Liver (tissue), 8 donors: ENCODE measurements at regions not wholly inside any gene's neighbourhood (a gene's known extent, or its start where the extent isn't known, plus 50 kb on each side); places are given as distances from the start of the nearest gene placed in this dataset.

Experiments
- DNase-seq: peaks from one replicate; pipeline ENCODE4 v3.0.0-alpha.2; 2017; ENCODE audit warnings: low spot score
- H3K27ac ChIP-seq, 2 donors: one replicate each; pipeline ENCODE4 v1.7.0; 2013; ENCODE audit warnings: inconsistent platforms in 2 of 2, low read length in 2 of 2, control low read depth in 1 of 2, low read depth in 1 of 2, mild to moderate bottlenecking in 1 of 2
- H3K27me3 ChIP-seq, 4 donors: one replicate each; pipeline versions ENCODE4 v1.6.1 to v1.7.0; 2013; ENCODE audit warnings: low read length in 3 of 4, inconsistent platforms in 1 of 4, mild to moderate bottlenecking in 1 of 4, moderate library complexity in 1 of 4; ENCODE audit not compliant: control insufficient read depth in 4 of 4, insufficient read depth in 4 of 4
- H3K36me3 ChIP-seq, 4 donors: one replicate each; pipeline versions ENCODE4 v1.6.1 to v1.7.0; 2013; ENCODE audit warnings: low read length in 3 of 4, mild to moderate bottlenecking in 3 of 4, low read depth in 1 of 4, moderate library complexity in 1 of 4; ENCODE audit not compliant: control insufficient read depth in 4 of 4, insufficient read depth in 3 of 4
- H3K4me1 ChIP-seq, 4 donors: one replicate each; pipeline versions ENCODE4 v1.6.1 to v1.7.0; 2013; ENCODE audit warnings: low read length in 3 of 4, mild to moderate bottlenecking in 3 of 4, moderate library complexity in 1 of 4; ENCODE audit not compliant: control insufficient read depth in 4 of 4, insufficient read depth in 4 of 4
- H3K4me3 ChIP-seq, 3 donors: one replicate each; pipeline versions ENCODE4 v1.6.1 to v1.7.0; 2013; ENCODE audit warnings: low read length in 3 of 3, control low read depth in 1 of 3, low read depth in 1 of 3, mild to moderate bottlenecking in 1 of 3
- H3K9ac ChIP-seq, 2 donors: one replicate each; pipeline ENCODE4 v1.7.0; 2013; ENCODE audit warnings: low read length in 2 of 2, mild to moderate bottlenecking in 2 of 2, moderate library complexity in 2 of 2, control low read depth in 1 of 2, low read depth in 1 of 2
- H3K9me3 ChIP-seq, 4 donors: one replicate each; pipeline versions ENCODE4 v1.6.1 to v1.7.0; 2013; ENCODE audit warnings: low read length in 3 of 4; ENCODE audit not compliant: control insufficient read depth in 4 of 4
- FOXA1 ChIP-seq: IDR thresholded peaks from 2 replicates; pipeline ENCODE4 v1.6.1; 2016; ENCODE audit warnings: antibody characterized with exemption
- FOXA2 ChIP-seq: IDR thresholded peaks from 2 replicates; pipeline ENCODE4 v1.6.1; 2016; ENCODE audit warnings: antibody characterized with exemption
- HNF4A ChIP-seq, 2 donors: conservative IDR thresholded peaks; 2 replicates each; pipeline ENCODE4 v1.6.1; 2016; ENCODE audit warnings: antibody characterized with exemption in 2 of 2, mild to moderate bottlenecking in 2 of 2
- HNF4G ChIP-seq: IDR thresholded peaks from 2 replicates; pipeline ENCODE4 v1.6.1; 2016; ENCODE audit warnings: antibody characterized with exemption
- MAX ChIP-seq: IDR thresholded peaks from 2 replicates; pipeline ENCODE4 v1.6.1; 2016; ENCODE audit warnings: antibody characterized with exemption
- NR2F2 ChIP-seq: IDR thresholded peaks from 2 replicates; pipeline ENCODE4 v1.6.1; 2016; ENCODE audit warnings: antibody characterized with exemption
- RAD21 ChIP-seq, 2 donors: IDR thresholded peaks; 2 replicates each; pipeline ENCODE4 v1.6.1; 2016; ENCODE audit warnings: antibody characterized with exemption in 2 of 2, mild to moderate bottlenecking in 2 of 2
- RXRA ChIP-seq, 2 donors: IDR thresholded peaks; 2 replicates each; pipeline ENCODE4 v1.6.1; 2017 to 2018; ENCODE audit warnings: antibody characterized with exemption in 2 of 2, mild to moderate bottlenecking in 1 of 2
- TAF1 ChIP-seq: conservative IDR thresholded peaks from 2 replicates; pipeline ENCODE4 v1.6.1; 2016; ENCODE audit warnings: antibody characterized with exemption, mild to moderate bottlenecking
- YY1 ChIP-seq: IDR thresholded peaks from 2 replicates; pipeline ENCODE4 v1.6.1; 2016; ENCODE audit warnings: antibody characterized with exemption, mild to moderate bottlenecking
- WGBS: extraction: QIAGEN DNeasy Blood & Tissue Kit; methylation state at CpG from one replicate; pipeline ENCODE4 v1.1.7; 2013; 5-methylcytosine and 5-hydroxymethylcytosine counted together
- TF ChIP-seq, protein P1 (sequence below): fragments of 150-350 bp; IDR thresholded peaks from 2 replicates; pipeline ENCODE4 v1.5.1; 2017; ENCODE audit warnings: improper control_type of control experiment, low read depth, low read length; ENCODE audit not compliant: missing input control
- TF ChIP-seq, protein P2 (sequence below): IDR thresholded peaks from 2 replicates; pipeline ENCODE4 v1.6.1; 2016; ENCODE audit warnings: antibody characterized with exemption
- TF ChIP-seq, protein P3 (sequence below): IDR thresholded peaks from 2 replicates; pipeline ENCODE4 v1.6.1; 2016; ENCODE audit warnings: antibody characterized with exemption, mild to moderate bottlenecking
- TF ChIP-seq, protein P4 (sequence below): IDR thresholded peaks from 2 replicates; pipeline ENCODE4 v1.6.1; 2016; ENCODE audit warnings: antibody characterized with exemption
- donor health status: healthy.
- donor health status: healthy.
- donor health status: healthy.
- donor health status: healthy.
- donor health status: healthy.

DNA sequence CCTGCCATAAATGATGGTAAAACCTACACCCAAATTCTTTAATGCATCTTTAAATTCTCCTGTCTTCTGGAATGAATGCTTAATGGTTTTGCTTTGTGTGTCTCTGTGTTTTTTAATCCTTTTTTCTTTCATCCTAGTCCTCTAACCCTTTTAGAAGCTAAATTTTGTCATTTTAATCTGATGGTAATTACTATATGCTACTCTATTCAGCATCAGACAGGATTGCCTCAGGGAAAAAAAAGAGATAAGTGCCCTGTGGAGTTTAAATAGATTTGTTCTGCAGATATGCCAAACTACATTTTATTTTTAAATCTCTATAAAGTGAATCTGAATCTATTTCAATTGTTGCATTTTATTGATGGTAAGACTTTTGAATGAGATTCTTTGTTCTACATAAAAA lies 966.8 kb downstream of the NSUN3 start:
- TF ChIP-seq RXRA (IDR thresholded peaks at IDR 0.05): no peak
- no peak for TF ChIP-seq FOXA1
- no peak for TF ChIP-seq TAF1
- TF ChIP-seq RAD21 (IDR thresholded peaks at IDR 0.05): no peak
- TF ChIP-seq, protein P1, sequence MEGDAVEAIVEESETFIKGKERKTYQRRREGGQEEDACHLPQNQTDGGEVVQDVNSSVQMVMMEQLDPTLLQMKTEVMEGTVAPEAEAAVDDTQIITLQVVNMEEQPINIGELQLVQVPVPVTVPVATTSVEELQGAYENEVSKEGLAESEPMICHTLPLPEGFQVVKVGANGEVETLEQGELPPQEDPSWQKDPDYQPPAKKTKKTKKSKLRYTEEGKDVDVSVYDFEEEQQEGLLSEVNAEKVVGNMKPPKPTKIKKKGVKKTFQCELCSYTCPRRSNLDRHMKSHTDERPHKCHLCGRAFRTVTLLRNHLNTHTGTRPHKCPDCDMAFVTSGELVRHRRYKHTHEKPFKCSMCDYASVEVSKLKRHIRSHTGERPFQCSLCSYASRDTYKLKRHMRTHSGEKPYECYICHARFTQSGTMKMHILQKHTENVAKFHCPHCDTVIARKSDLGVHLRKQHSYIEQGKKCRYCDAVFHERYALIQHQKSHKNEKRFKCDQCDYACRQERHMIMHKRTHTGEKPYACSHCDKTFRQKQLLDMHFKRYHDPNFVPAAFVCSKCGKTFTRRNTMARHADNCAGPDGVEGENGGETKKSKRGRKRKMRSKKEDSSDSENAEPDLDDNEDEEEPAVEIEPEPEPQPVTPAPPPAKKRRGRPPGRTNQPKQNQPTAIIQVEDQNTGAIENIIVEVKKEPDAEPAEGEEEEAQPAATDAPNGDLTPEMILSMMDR: no peak
- Histone ChIP-seq H3K9ac (no peak overlapping the region), H3K4me3 (no peak overlapping the region), H3K4me1 (no peaks in the 10 kb centered on the region), H3K27me3 (no peaks in the 10 kb centered on the region), H3K27ac (no peak overlapping the region), H3K36me3 (no peaks in the 10 kb centered on the region), H3K9me3 (no peaks in the 10 kb centered on the region)
- no peak for DNase-seq

- 28% methylated on average over 2 of the region's 2 CpGs for WGBS
- Histone ChIP-seq H3K27ac (no peak overlapping the region), H3K36me3 (no peaks in the 10 kb centered on the region), H3K9ac (no peak overlapping the region), H3K9me3 (no peaks in the 10 kb centered on the region), H3K4me1 (no peaks in the 10 kb centered on the region), H3K27me3 (no peaks in the 10 kb centered on the region), H3K4me3 (no peak overlapping the region)
- DNase-seq: no peak
- TF ChIP-seq HNF4A (conservative IDR thresholded peaks at IDR 0.05): no peak
- no peak for TF ChIP-seq RXRA (IDR thresholded peaks at IDR 0.05)
These were observed 973.7 kb downstream of the NSUN3 start for GRCh38 chr3:95036526-95037021.

- Histone ChIP-seq H3K36me3 (no peaks in the 10 kb centered on the region), H3K4me1 (no peaks in the 10 kb centered on the region), H3K9me3 (no peaks in the 10 kb centered on the region), H3K4me3 (no peak overlapping the region), H3K27me3 (no peaks in the 10 kb centered on the region), H3K27ac (no peak overlapping the region), H3K9ac (no peak overlapping the region)
- TF ChIP-seq RAD21 (IDR thresholded peaks at IDR 0.05) (no peak), FOXA2 (no peak), RXRA (IDR thresholded peaks at IDR 0.05) (no peak)
- TF ChIP-seq, protein P2, sequence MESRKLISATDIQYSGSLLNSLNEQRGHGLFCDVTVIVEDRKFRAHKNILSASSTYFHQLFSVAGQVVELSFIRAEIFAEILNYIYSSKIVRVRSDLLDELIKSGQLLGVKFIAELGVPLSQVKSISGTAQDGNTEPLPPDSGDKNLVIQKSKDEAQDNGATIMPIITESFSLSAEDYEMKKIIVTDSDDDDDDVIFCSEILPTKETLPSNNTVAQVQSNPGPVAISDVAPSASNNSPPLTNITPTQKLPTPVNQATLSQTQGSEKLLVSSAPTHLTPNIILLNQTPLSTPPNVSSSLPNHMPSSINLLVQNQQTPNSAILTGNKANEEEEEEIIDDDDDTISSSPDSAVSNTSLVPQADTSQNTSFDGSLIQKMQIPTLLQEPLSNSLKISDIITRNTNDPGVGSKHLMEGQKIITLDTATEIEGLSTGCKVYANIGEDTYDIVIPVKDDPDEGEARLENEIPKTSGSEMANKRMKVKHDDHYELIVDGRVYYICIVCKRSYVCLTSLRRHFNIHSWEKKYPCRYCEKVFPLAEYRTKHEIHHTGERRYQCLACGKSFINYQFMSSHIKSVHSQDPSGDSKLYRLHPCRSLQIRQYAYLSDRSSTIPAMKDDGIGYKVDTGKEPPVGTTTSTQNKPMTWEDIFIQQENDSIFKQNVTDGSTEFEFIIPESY: no peak
- WGBS: 81% methylated on average over 5 of the region's 5 CpGs
- no peak for DNase-seq
These were observed 974.2 kb downstream of the NSUN3 start for GRCh38 chr3:95037097-95037496.

GRCh38 chr3:95037927-95038326 lies 975.1 kb downstream of the NSUN3 start:
- Histone ChIP-seq H3K36me3 (no peaks in the 10 kb centered on the region), H3K4me3 (no peak overlapping the region), H3K9me3 (no peaks in the 10 kb centered on the region), H3K4me1 (no peaks in the 10 kb centered on the region), H3K9ac (no peak overlapping the region), H3K27me3 (no peaks in the 10 kb centered on the region), H3K27ac (no peak overlapping the region)
- 79% methylated on average over 3 of the region's 3 CpGs for WGBS
- no peak for DNase-seq
- TF ChIP-seq NR2F2 (no peak), FOXA1 (no peak), HNF4G (no peak), HNF4A (conservative IDR thresholded peaks at IDR 0.05) (no peak), YY1 (no peak), MAX (no peak)
- TF ChIP-seq, protein P3, sequence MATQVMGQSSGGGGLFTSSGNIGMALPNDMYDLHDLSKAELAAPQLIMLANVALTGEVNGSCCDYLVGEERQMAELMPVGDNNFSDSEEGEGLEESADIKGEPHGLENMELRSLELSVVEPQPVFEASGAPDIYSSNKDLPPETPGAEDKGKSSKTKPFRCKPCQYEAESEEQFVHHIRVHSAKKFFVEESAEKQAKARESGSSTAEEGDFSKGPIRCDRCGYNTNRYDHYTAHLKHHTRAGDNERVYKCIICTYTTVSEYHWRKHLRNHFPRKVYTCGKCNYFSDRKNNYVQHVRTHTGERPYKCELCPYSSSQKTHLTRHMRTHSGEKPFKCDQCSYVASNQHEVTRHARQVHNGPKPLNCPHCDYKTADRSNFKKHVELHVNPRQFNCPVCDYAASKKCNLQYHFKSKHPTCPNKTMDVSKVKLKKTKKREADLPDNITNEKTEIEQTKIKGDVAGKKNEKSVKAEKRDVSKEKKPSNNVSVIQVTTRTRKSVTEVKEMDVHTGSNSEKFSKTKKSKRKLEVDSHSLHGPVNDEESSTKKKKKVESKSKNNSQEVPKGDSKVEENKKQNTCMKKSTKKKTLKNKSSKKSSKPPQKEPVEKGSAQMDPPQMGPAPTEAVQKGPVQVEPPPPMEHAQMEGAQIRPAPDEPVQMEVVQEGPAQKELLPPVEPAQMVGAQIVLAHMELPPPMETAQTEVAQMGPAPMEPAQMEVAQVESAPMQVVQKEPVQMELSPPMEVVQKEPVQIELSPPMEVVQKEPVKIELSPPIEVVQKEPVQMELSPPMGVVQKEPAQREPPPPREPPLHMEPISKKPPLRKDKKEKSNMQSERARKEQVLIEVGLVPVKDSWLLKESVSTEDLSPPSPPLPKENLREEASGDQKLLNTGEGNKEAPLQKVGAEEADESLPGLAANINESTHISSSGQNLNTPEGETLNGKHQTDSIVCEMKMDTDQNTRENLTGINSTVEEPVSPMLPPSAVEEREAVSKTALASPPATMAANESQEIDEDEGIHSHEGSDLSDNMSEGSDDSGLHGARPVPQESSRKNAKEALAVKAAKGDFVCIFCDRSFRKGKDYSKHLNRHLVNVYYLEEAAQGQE: no peak
- TF ChIP-seq, protein P4, sequence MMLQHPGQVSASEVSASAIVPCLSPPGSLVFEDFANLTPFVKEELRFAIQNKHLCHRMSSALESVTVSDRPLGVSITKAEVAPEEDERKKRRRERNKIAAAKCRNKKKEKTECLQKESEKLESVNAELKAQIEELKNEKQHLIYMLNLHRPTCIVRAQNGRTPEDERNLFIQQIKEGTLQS: no peak
- TF ChIP-seq, protein P2: no peak
